OCI-LY1 (cell line): ENCODE measurements at regions not wholly inside any gene's neighbourhood (a gene's known extent, or its start where the extent isn't known, plus 50 kb on each side); places are given as distances from the start of the nearest gene placed in this dataset.

Experiments
- H2AFZ ChIP-seq: fragments of 200-600 bp; sonication (generic), shearing (Covaris generic); 2 replicates; pipeline ENCODE4 v1.6.0; 2014; ENCODE audit warnings: antibody characterized with exemption, mild to moderate bottlenecking, low read length
- H3F3A ChIP-seq: fragments of 200-600 bp; sonication (generic), shearing (Covaris generic); 2 replicates; pipeline ENCODE4 v1.6.0; 2014; ENCODE audit warnings: mild to moderate bottlenecking, antibody characterized with exemption, low read length, moderate library complexity; ENCODE audit not compliant: insufficient read depth
- H3K27ac ChIP-seq: fragments of 200-600 bp; sonication (generic); 2 replicates; pipeline ENCODE4 v1.5.1; 2014; ENCODE audit warnings: low read length, mixed run types, mild to moderate bottlenecking, low read depth; ENCODE audit not compliant: poor library complexity, severe bottlenecking
- H3K27me3 ChIP-seq: fragments of 200-600 bp; sonication (generic); 2 replicates; pipeline ENCODE4 v1.6.0; 2014; ENCODE audit warnings: antibody characterized with exemption, mild to moderate bottlenecking, low read length, moderate library complexity; ENCODE audit not compliant: insufficient read depth
- H3K36me3 ChIP-seq: fragments of 200-600 bp; sonication (generic); 2 replicates; pipeline ENCODE4 v1.6.1; 2014; ENCODE audit warnings: mild to moderate bottlenecking, antibody characterized with exemption, low read length, moderate library complexity, mixed read lengths; ENCODE audit not compliant: insufficient read depth
- H3K4me1 ChIP-seq: fragments of 200-600 bp; sonication (generic); 2 replicates; pipeline ENCODE4 v1.5.1; 2014; ENCODE audit warnings: mild to moderate bottlenecking, low read length, moderate library complexity; ENCODE audit not compliant: insufficient read depth, severe bottlenecking
- H3K4me2 ChIP-seq: fragments of 200-600 bp; sonication (generic), shearing (Covaris generic); 2 replicates; pipeline ENCODE4 v1.6.1; 2014; ENCODE audit warnings: low read length
- H3K4me3 ChIP-seq: fragments of 200-600 bp; sonication (generic); 2 replicates; pipeline ENCODE4 v1.5.1; 2014; ENCODE audit warnings: low read length, low read depth, mild to moderate bottlenecking, mixed read lengths; ENCODE audit not compliant: poor library complexity, severe bottlenecking
- H3K79me2 ChIP-seq: fragments of 200-600 bp; shearing (Covaris generic); 2 replicates; pipeline ENCODE4 v1.6.1; 2016; ENCODE audit warnings: mixed run types, low read length, mixed read lengths; ENCODE audit not compliant: insufficient read depth
- H3K9ac ChIP-seq: fragments of 200-600 bp; sonication (generic), shearing (Covaris generic); 2 replicates; pipeline ENCODE4 v1.6.1; 2014; ENCODE audit warnings: mild to moderate bottlenecking, low read length, mixed read lengths
- H3K9me2 ChIP-seq: fragments of 200-600 bp; sonication (generic), shearing (Covaris generic); 2 replicates; pipeline ENCODE4 v1.6.1; 2014; ENCODE audit warnings: low read depth, mild to moderate bottlenecking, low read length, mixed read lengths
- H3K9me3 ChIP-seq: fragments of 200-600 bp; shearing (Covaris generic); 2 replicates; pipeline ENCODE4 v1.6.1; 2014; ENCODE audit warnings: low read length, mixed read lengths
- H4K20me1 ChIP-seq: fragments of 200-600 bp; sonication (generic), shearing (Covaris generic); 2 replicates; pipeline ENCODE4 v1.6.0; 2016; ENCODE audit warnings: mild to moderate bottlenecking, low read length; ENCODE audit not compliant: insufficient read depth
- CTCF ChIP-seq: fragments of 200-600 bp; sonication (generic), shearing (Covaris generic); IDR thresholded peaks from 2 replicates; pipeline ENCODE4 v1.5.1; 2017; ENCODE audit warnings: mild to moderate bottlenecking, antibody characterized with exemption, low read length, moderate library complexity, mixed read lengths
- EZH2 ChIP-seq: fragments of 200-600 bp; sonication (generic), shearing (Covaris generic); IDR thresholded peaks from 2 replicates; pipeline ENCODE4 v1.8.0; 2017; ENCODE audit warnings: borderline replicate concordance, mixed run types, mild to moderate bottlenecking, antibody characterized with exemption, low read length, moderate library complexity, mixed read lengths

- no peak overlapping the region for H3K4me3 ChIP-seq
- no peaks in the 10 kb centered on the region for H3K79me2 ChIP-seq
- H3K36me3 ChIP-seq, result no peaks in the 10 kb centered on the region
- no peaks in the 10 kb centered on the region for H3K9me2 ChIP-seq
- H2AFZ ChIP-seq, result no peak overlapping the region
- no peaks in the 10 kb centered on the region for H4K20me1 ChIP-seq
- TF ChIP-seq EZH2 (no peak), CTCF (no peak)
- H3K9ac ChIP-seq, result no peak overlapping the region
- H3F3A ChIP-seq, result no peaks in the 10 kb centered on the region
- no peak overlapping the region for H3K4me2 ChIP-seq
- H3K27me3 ChIP-seq, result no peaks in the 10 kb centered on the region
- no peak overlapping the region for H3K27ac ChIP-seq
- H3K4me1 ChIP-seq, result no peaks in the 10 kb centered on the region
- peaks cover 18% of the 10 kb centered on the region for H3K9me3 ChIP-seq
These were observed 880.3 kb upstream of the GBE1 start for GRCh38 chr3:82641701-82642100.

GRCh38 chr3:82640254-82640653 is 878.8 kb upstream of the GBE1 start:
- no peaks in the 10 kb centered on the region for H3K36me3 ChIP-seq
- no peaks in the 10 kb centered on the region for H3K79me2 ChIP-seq
- no peak overlapping the region for H3K4me2 ChIP-seq
- TF ChIP-seq CTCF, result no peak
- H3K4me1 ChIP-seq, result no peaks in the 10 kb centered on the region
- no peak overlapping the region for H2AFZ ChIP-seq
- H3K9ac ChIP-seq, result no peak overlapping the region
- no peaks in the 10 kb centered on the region for H4K20me1 ChIP-seq
- H3F3A ChIP-seq, result no peaks in the 10 kb centered on the region
- peaks cover 18% of the 10 kb centered on the region for H3K9me3 ChIP-seq
- no peak overlapping the region for H3K4me3 ChIP-seq
- H3K9me2 ChIP-seq, result no peaks in the 10 kb centered on the region
- H3K27me3 ChIP-seq, result no peaks in the 10 kb centered on the region
- H3K27ac ChIP-seq, result no peak overlapping the region

GRCh38 chr3:82637574-82637973 is 876.1 kb upstream of the GBE1 start:
- Histone ChIP-seq H3K27me3 (no peaks in the 10 kb centered on the region), H3K79me2 (no peaks in the 10 kb centered on the region), H3K9ac (no peak overlapping the region), H3F3A (no peaks in the 10 kb centered on the region), H3K27ac (no peak overlapping the region), H3K36me3 (no peaks in the 10 kb centered on the region), H3K4me3 (no peak overlapping the region), H2AFZ (no peak overlapping the region), H3K9me2 (no peaks in the 10 kb centered on the region), H3K4me1 (no peaks in the 10 kb centered on the region), H3K4me2 (no peak overlapping the region), H4K20me1 (no peaks in the 10 kb centered on the region), H3K9me3 (peaks cover 18% of the 10 kb centered on the region)
- no peak for TF ChIP-seq EZH2
- TF ChIP-seq CTCF, result no peak
